GM19025 (cell line): ENCODE measurements at regions not wholly inside any gene's neighbourhood (a gene's known extent, or its start where the extent isn't known, plus 50 kb on each side); places are given as distances from the start of the nearest gene placed in this dataset.
"Not testable (repeated sequence)": the region's sequence is repeated elsewhere in the genome, so short reads cannot be mapped to it uniquely, and the experiment has no call there.

Experiments used
- ATAC-seq: cut with Tn5 transposase; IDR thresholded peaks from one replicate; pipeline ENCODE4 v1.9.1; 2021; ENCODE audit warnings: mild to moderate bottlenecking, low read depth, moderate library complexity; ENCODE audit not compliant: unreplicated experiment

GRCh38 chr2:107681936-107682335 is 144.8 kb upstream of the RGPD4 start:
- no peak for ATAC-seq

- no peak for ATAC-seq
These were observed 142.3 kb upstream of the RGPD4 start for GRCh38 chr2:107684421-107684820.

GRCh38 chr2:107685421-107685986 is 141.2 kb upstream of the RGPD4 start:
- no peak for ATAC-seq

DNA sequence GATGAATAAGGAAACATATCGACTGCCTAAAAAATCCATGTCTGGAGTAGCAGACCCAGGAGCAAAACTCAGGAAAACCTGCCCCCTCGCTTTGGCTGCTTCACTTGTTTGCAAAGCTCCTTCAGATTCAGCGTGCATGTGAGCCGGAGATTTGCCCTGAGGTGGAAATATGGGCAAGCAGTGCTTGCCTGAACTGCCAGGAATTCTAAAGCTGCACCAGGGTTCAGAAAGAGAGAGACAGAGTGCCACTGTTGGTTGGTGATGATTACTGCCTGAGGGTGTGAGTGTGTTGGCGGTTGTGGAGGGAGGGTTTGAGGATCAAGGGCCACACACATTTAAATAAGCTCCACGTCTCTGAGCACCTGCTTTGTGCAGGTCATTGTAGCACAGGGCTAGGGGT is 139.6 kb upstream of the RGPD4 start:
- no peak for ATAC-seq

DNA sequence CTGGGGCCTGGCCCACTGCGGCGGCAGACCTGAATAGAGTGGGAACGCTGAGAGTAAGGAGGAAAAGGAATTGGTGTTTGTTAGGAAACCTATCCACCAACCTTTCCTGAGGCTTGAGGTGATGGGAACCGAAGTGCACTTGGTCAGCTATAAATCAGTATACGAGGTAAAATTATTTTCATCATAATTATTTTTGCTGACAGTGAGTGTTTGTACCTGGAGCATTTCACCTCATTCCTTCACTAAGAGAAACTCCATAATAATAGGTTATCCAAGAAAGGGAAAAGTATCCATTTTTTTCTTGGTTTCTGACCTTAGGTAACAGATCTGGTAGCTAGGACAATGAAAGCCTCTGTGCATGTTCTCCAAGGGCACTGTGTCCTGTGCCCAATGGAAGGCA is 138.6 kb upstream of the RGPD4 start:
- no peak for ATAC-seq

DNA sequence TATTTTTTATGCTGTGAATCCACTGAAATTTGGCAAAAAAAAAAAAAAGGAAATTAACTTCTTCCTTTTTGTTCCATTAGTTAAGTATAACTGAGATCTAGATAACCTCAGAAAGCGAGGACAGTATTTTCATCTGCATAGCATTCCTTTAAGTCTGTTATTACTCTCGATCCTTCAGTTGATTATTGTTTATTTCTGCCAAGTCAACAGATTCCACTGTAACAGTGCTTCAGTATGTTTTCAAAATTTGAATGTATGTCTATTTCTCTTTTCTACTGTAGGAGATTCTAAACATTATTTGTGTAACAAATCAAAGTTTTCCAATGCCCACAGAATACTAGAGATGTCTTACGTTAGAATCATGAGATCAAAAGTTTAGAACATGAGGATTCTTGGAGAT is 133.1 kb upstream of the RGPD4 start:
- no peak for ATAC-seq

DNA sequence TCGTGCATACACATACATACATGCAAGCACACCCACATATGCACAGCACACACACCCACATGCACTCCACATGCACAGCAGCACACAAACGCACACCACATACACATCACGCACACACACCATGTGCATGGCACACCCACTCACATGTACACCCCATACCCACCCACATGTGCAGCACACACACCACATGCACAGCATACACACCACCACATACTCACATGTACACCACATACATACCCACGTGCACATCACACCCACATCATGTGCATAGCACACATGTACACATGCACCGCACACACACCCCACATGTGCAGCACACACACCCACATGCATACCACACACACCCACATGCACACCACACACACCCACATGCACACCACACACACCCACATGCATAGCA is 132.0 kb upstream of the RGPD4 start:
- ATAC-seq = no peak

DNA sequence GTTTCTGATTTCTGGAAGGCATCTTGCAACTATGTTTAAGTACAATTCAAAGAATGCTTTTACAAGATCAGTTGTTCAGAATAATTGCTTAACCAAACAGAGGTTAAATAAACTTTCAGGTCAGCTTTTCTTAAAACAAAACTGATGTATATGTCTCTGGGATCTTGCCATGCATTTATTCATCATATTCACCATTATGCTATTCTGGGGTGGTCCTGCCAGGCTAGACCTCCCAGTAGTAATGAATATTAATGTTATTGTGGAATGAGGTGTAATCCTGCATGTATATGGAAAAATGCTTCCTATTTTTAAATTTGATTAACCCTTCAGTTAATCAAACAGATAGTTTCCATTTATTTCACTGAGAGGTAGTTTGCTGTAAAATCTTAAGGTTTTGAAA is 129.3 kb upstream of the RGPD4 start:
- ATAC-seq = no peak

- ATAC-seq = no peak
These were observed 127.8 kb upstream of the RGPD4 start for GRCh38 chr2:107698861-107699260.

DNA sequence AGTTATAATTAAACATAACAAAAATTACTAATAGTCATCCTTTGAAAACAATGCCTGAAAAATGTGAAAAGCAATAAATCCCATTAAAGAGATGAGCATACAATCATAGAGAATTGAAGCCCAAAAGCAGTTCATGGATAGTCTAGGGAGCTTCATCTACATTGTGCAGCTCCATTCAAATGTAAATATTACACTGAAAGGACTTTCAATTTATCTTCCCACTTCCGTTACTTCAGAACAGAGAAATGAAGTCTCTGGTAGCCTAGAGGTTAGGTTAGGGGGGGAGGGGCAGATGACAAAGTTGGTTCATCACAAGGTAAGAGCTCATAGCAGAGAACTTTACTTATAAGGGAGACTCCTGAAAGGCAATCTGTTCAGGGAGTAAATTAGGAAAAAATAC is 126.6 kb upstream of the RGPD4 start:
- ATAC-seq = no peak

GRCh38 chr2:107711941-107712340 is 114.8 kb upstream of the RGPD4 start:
- no peak for ATAC-seq

GRCh38 chr2:107712857-107713256 is 113.8 kb upstream of the RGPD4 start:
- no peak for ATAC-seq

- ATAC-seq = no peak
These were observed 109.0 kb upstream of the RGPD4 start for GRCh38 chr2:107717661-107718060.

GRCh38 chr2:107719141-107719540 is 107.6 kb upstream of the RGPD4 start:
- no peak for ATAC-seq

GRCh38 chr2:107719836-107720235 is 106.9 kb upstream of the RGPD4 start:
- ATAC-seq = no peak

DNA sequence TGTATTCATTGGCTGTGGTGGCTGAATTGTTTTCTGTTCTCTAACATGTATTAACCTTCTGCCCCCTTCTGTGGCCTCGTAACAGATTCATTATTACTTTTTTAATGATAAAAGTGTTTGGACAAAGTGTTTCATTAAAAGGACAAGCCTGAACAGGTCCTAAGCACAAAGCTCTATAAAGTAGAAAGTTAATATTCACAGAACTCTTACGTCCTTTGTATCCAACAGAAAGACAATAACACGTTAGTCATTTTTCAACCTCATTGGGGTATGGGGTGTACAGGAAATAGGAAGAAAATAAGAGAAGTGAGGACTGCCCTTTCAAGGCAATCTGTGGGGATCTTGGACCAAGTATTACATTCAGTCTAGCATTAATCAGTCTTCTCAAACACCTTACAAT is 105.5 kb upstream of the RGPD4 start:
- ATAC-seq = no peak

DNA sequence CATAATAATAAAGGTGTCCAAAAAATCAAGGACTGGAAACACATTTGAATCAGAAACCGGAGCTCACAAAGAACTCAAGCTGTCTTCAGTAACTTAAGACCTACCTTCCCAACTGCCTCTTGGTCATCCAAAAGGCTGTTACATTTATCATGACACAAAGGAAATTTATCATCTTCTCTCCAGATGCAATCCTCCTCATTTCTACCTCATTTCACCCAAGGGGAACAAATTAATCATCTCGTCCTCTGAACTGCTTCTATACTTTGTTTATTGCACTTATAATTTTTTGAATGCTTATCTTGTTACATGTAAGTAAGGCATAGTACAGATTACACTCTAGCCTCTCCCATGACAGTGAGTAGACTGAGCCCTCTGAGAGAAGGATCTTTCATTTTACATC is 105.1 kb upstream of the RGPD4 start:
- no peak for ATAC-seq

- ATAC-seq = not testable (repeated sequence)
These were observed 100.9 kb upstream of the RGPD4 start for GRCh38 chr2:107725824-107726223.

GRCh38 chr2:107727318-107727717 is 99.4 kb upstream of the RGPD4 start:
- ATAC-seq = no peak

DNA sequence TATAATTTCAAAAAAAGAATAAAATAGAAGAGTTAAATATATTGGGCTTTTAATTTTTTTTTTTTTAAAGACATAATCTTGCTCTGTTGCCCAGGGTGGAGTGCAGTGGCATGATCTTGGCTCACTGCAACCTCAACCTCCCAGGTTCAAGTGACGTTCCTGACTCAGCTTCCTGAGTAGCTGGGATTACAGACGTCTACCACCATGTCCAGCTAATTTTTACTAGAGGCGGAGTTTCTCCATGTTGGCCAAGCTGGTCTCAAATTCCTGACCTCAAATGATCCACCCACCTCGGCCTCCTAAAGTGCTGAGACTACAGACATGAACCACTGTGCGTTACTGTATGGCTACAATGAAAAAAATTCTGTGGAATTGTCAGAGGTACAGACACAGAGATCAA is 98.1 kb upstream of the RGPD4 start:
- no peak for ATAC-seq

DNA sequence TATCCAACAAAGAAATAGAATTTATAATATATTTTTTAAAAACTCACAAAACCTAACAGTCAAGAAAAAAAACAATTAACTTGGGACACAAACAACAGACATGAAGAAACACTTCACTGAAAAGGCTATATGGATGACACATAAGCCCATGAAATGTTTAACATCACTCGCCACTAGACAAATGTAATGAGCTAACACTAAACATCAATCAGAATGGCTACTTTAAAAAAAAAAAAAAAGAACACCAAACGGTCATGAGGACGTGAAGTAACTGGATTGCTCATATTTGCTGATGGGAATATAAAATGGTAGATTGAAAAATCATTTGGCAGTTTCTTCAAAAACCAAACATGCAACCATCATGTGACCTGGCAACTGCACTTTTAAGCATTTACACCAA is 97.3 kb upstream of the RGPD4 start:
- ATAC-seq = no peak

DNA sequence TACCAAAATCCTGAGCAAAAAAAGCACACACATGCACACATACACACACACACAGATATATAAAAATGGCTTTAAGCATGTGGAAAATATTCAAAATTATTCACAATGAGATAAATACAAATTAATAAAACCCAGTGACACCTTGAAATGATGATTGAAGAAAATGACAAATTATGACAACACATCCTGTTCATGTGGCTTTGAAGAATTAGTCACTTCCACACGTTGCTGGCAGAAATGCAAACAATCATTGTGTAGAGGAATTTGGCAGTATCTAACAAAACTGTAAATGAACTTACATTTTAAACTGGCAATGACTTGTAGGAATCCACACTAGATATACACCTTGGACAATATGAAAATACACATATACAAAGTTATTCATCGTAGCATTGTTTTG is 95.8 kb upstream of the RGPD4 start:
- ATAC-seq = no peak

DNA sequence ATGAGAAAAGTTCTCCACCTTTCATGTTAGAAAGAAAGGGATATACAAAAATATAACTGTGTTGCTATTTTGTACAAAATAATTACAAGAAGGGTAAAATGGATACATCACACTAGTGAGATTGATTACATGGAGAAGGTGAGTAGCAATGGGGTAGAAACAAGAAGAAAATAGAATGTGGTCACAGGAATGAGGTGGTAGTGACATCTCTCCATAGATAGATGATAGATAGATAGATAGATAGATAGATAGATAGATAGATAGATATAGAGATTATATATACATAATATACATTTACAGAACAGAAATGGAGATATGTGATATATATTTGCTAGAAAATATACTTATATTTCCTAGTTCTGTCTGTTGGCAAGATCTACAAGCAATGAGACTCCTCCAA is 95.3 kb upstream of the RGPD4 start:
- no peak for ATAC-seq
